Panc1 (cell line): ENCODE measurements at regions not wholly inside any gene's neighbourhood (a gene's known extent, or its start where the extent isn't known, plus 50 kb on each side); places are given as distances from the start of the nearest gene placed in this dataset.

Source experiments
- POLR2AphosphoS5 ChIP-seq: IDR thresholded peaks from 2 replicates; pipeline ENCODE4 v1.6.1; 2012; ENCODE audit warnings: mild to moderate bottlenecking, low read depth, low read length, moderate library complexity
- TCF7L2 ChIP-seq: IDR thresholded peaks from 2 replicates; pipeline ENCODE4 v1.6.1; 2011; ENCODE audit warnings: mild to moderate bottlenecking, low read depth, low read length, inconsistent platforms
- TF ChIP-seq, protein P1 (sequence below): fragments of 450-650 bp; IDR thresholded peaks from 2 replicates; pipeline ENCODE4 v1.5.1; 2017; ENCODE audit warnings: mild to moderate bottlenecking
- TF ChIP-seq, protein P2 (sequence below), 2 experiments: IDR thresholded peaks; 2 replicates each; pipeline ENCODE4 v1.6.1; 2011 to 2012; ENCODE audit warnings: low read depth in 2 of 2, control low read depth in 1 of 2, low read length in 1 of 2, mild to moderate bottlenecking in 1 of 2, moderate library complexity in 1 of 2; ENCODE audit not compliant: insufficient read depth in 1 of 2

DNA sequence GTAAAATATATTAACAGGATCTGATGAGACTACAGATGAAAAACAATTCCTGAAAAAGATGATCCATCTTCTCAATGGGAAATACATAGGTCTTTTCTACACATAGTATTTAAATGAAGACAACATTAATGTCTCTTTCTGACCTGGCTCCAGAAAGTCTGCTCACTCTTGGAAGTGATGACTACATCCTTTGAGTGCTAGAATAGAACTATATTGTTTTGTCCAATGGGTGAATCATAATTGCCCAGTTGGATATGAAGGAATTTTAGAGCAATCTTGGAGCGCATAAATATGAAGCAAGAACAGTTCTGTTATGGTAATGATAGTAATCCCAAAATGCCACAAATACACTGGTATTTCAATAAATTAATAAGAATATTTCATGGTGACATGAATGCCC is 322.1 kb downstream of the DEPDC1B start:
- TF ChIP-seq, protein P1, sequence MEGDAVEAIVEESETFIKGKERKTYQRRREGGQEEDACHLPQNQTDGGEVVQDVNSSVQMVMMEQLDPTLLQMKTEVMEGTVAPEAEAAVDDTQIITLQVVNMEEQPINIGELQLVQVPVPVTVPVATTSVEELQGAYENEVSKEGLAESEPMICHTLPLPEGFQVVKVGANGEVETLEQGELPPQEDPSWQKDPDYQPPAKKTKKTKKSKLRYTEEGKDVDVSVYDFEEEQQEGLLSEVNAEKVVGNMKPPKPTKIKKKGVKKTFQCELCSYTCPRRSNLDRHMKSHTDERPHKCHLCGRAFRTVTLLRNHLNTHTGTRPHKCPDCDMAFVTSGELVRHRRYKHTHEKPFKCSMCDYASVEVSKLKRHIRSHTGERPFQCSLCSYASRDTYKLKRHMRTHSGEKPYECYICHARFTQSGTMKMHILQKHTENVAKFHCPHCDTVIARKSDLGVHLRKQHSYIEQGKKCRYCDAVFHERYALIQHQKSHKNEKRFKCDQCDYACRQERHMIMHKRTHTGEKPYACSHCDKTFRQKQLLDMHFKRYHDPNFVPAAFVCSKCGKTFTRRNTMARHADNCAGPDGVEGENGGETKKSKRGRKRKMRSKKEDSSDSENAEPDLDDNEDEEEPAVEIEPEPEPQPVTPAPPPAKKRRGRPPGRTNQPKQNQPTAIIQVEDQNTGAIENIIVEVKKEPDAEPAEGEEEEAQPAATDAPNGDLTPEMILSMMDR: no peak
- TF ChIP-seq POLR2AphosphoS5 (no peak), TCF7L2 (no peak)
- TF ChIP-seq, protein P2, sequence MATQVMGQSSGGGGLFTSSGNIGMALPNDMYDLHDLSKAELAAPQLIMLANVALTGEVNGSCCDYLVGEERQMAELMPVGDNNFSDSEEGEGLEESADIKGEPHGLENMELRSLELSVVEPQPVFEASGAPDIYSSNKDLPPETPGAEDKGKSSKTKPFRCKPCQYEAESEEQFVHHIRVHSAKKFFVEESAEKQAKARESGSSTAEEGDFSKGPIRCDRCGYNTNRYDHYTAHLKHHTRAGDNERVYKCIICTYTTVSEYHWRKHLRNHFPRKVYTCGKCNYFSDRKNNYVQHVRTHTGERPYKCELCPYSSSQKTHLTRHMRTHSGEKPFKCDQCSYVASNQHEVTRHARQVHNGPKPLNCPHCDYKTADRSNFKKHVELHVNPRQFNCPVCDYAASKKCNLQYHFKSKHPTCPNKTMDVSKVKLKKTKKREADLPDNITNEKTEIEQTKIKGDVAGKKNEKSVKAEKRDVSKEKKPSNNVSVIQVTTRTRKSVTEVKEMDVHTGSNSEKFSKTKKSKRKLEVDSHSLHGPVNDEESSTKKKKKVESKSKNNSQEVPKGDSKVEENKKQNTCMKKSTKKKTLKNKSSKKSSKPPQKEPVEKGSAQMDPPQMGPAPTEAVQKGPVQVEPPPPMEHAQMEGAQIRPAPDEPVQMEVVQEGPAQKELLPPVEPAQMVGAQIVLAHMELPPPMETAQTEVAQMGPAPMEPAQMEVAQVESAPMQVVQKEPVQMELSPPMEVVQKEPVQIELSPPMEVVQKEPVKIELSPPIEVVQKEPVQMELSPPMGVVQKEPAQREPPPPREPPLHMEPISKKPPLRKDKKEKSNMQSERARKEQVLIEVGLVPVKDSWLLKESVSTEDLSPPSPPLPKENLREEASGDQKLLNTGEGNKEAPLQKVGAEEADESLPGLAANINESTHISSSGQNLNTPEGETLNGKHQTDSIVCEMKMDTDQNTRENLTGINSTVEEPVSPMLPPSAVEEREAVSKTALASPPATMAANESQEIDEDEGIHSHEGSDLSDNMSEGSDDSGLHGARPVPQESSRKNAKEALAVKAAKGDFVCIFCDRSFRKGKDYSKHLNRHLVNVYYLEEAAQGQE (IDR thresholded peaks at IDR 0.05; ENCODE audit: insufficient read depth in 1 of 2, low read depth in 2 of 2, low read length in 1 of 2): no peak
